HG02885 (cell line): ENCODE measurements at regions not wholly inside any gene's neighbourhood (a gene's known extent, or its start where the extent isn't known, plus 50 kb on each side); places are given as distances from the start of the nearest gene placed in this dataset.

Source experiments
- ATAC-seq: cut with Tn5 transposase; IDR thresholded peaks from one replicate; pipeline ENCODE4 v1.9.1; 2021; ENCODE audit warnings: mild to moderate bottlenecking; ENCODE audit not compliant: unreplicated experiment, poor library complexity

- no peak for ATAC-seq
Observed at GRCh38 chr6:105784179-105784578, 302.0 kb upstream of the PRDM1 start.

GRCh38 chr6:105783333-105783935 lies 302.7 kb upstream of the PRDM1 start:
- ATAC-seq: no peak

- no peak for ATAC-seq
Observed at GRCh38 chr6:105781915-105782314, 304.2 kb upstream of the PRDM1 start.

DNA sequence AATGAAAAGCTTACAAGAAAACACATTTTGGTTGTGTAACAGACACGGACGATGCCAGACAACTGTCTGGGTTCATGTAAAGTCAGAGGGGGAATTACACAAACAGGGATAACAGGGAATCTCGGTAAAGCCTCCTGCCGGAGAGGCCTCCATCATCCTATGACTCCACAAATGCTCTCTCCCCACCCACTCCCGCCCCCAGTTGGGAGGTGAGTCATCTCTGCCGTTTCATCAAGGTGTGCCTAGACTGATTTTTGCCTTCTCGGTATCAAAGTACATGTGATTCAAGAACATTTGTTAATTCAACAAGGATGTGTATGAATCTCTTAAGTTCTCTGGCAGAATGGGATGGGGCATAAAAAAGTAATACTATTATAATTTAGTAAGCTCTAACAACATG lies 304.9 kb upstream of the PRDM1 start:
- ATAC-seq: no peak

- peak; percentile 49 for ATAC-seq
Observed at GRCh38 chr6:105780146-105780860, 305.8 kb upstream of the PRDM1 start.

- no peak for ATAC-seq
Observed at GRCh38 chr6:105779110-105779509, 307.0 kb upstream of the PRDM1 start.

DNA sequence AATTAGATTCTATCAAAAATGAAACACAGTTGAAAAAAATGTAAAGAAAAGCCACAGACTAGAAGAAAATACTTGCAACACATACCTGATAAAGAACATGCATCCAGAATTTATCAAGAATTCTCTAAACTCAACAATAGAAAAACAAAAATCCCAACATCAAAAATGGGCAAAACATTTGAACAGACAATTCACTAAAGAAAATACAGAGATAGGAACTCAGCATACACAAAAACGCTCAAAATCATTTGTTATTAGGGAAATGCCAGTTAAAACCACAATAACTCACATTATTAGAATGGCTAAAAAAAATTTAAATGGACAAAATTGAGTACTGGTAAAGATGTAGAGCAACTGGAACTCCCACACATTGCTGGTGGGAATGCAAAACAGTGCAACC lies 311.0 kb upstream of the PRDM1 start:
- ATAC-seq: no peak

DNA sequence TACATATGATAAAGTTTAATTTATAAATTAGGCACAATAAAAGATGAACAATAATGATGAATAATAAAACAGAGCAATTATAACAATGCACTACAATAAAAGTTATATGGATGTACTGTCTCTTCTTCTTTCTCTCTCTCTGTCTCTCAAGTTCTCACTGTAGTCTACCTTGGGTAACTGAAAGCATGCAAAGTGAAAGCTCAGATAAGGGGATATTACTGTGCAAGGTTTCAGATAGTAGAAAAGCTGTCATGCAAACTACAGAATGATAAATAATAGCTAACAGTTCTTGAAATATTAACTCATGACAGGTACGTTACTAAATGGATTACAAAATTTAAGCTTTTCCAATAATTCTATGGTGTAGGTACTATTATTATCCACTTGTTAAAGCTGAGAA lies 311.9 kb upstream of the PRDM1 start:
- peak; percentile 42 for ATAC-seq

- no peak for ATAC-seq
Observed at GRCh38 chr6:105771313-105771970, 314.7 kb upstream of the PRDM1 start.

DNA sequence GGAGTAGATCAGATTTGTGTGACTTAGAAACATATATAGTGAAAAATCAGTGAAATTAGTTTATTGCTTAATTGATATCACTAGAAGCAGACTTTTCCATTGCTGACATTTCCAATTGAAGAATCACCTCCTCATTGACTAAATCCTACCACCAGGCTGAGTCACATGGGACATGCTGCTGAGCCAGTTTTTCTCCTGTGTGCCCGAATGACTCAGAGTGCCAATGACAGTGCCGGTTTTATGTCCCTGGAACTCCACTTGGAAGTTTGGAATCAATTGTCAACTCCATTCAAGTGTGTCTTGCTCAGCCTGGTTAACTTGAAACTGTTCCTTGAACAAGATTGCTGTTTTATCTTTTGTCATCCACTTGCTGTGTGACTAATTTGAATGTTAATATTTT lies 316.1 kb upstream of the PRDM1 start:
- no peak for ATAC-seq

DNA sequence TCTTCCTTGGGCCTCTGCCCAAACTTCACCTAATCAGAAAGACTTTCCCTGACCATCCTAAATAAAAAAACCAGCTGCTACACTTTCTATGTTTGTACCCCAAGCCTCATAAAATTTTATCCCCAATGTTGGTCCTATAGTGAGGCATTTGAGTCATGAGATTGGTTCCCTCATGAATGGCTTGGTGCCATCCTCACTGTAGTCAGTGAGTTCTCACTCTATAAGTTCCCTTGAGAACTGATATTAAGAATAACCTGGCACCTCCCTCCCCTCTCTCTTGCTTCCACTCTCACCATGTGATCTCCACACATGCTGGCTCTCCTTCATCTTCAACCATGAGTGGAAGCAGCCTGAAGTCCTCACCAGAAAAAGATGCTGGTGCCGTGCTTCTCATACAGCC lies 316.9 kb upstream of the PRDM1 start:
- ATAC-seq: no peak

- no peak for ATAC-seq
Observed at GRCh38 chr6:105767541-105767940, 318.6 kb upstream of the PRDM1 start.

GRCh38 chr6:105765239-105765638 lies 320.9 kb upstream of the PRDM1 start:
- no peak for ATAC-seq

- ATAC-seq: no peak
Observed at GRCh38 chr6:105764315-105764714, 321.8 kb upstream of the PRDM1 start.

GRCh38 chr6:105763866-105764265 lies 322.3 kb upstream of the PRDM1 start:
- ATAC-seq: no peak

- ATAC-seq: no peak
Observed at GRCh38 chr6:105760746-105761145, 325.4 kb upstream of the PRDM1 start.

DNA sequence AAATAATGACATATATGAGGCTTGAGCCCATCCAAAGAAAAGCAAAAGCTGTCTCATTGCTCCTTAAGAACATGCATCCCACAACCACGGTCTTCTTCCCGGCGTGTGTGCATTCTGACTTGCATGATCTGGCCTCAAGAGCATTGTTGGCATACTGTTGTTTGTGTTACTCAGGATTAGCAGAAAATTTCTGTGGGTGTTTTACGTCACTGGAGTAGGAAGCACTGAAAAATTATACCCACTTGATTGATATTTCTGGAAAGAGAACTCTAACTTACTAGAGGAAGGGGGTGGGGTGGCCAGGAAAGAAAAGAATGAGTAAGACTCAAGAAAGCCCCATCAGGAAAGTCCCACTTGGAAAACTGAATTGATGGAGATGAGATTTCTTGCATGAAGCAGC lies 326.2 kb upstream of the PRDM1 start:
- no peak for ATAC-seq

DNA sequence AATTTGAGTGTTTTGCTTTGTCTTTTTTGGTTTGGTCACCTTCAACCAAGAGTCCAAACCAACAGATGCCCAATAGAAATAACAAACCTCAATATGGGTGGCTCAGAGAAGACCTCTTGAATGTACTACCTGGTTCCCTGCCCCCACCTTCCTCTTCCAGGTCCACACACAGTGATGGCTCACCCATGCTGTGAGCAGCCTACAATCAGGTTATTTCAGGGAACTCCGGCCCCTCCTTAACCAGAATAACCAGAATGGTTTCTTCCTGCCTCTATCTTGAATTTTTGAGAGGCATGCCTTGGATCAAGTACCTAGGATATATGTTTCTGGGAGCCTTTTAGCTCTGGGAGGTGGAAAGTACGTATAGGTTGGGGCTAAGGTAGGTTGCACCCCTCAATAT lies 327.1 kb upstream of the PRDM1 start:
- no peak for ATAC-seq

DNA sequence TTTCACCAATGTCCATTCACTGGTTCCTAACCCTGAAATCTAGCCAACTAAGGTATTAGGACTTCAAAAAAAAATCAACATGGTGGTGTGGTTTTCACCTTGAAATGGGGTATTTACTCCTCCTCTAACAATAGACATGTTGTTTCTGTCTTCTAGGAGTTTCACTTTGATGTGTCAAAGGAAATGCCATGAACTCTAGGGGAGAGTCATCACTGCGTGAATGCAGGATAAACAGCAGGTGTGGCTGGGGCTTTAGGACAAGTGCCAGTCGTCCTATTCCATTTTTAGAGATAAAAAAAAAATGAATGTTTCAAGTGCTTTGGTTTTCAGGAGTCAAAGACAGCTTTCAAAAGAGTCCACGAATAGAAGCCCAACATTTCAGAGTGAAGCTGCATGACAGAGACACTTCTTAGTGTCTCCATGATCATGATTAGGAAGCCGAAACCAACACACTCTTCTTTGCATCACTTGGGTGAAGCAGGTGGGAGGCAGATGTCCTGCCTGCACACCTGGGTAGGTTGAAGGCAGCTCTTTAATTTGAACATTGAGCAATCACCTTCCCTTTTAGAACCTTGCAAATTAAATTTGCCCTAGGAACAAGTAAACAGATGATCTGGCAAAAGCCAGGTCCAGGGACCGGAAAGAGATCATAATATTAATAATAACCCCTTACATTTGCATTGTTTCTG lies 328.5 kb upstream of the PRDM1 start:
- peak; percentile 95 for ATAC-seq

- no peak for ATAC-seq
Observed at GRCh38 chr6:105755885-105756284, 330.3 kb upstream of the PRDM1 start.

DNA sequence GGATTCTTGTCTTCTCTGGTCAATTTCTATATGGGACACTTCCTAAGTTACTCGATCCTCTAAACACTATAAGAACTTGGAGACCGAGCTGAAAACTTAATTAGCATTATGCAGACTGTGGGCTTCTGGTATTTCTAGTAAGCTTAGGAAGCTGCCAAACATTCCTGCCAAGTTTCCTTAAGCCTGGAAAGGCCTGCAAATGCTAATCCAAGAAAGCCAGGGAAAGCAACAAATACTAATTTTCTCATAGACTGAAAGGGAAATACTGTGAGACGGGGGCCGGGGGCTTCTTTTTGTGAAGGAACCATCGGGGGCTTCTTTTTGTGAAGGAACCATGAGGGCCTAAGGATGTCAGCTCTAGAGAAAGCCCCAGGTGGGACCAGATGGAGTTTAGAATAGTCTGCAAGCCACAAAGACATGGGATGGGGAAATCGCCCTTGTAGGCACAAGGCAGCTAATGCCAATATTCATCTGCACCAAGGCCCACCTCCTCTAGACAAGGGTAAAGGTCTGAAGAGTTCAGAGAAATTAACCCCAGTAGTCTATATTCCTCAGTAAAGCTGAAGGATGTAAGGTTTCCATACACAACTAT lies 332.4 kb upstream of the PRDM1 start:
- no peak for ATAC-seq
